Activated CD8-positive, alpha-beta memory T cell treated with anti-CD3 and anti-CD28 coated beads for 36 hours (primary cell): ENCODE measurements at regions not wholly inside any gene's neighbourhood (a gene's known extent, or its start where the extent isn't known, plus 50 kb on each side); places are given as distances from the start of the nearest gene placed in this dataset.

Source experiments
- CTCF ChIA-PET: fragments of 350-600 bp; sonication (Branson Sonifier 250); formaldehyde crosslinking; loops from one replicate; lab custom pipeline; 2021; ENCODE audit warnings: antibody characterized with exemption; lab: Charles Lee
- POLR2A ChIA-PET: fragments of 350-600 bp; sonication (Branson Sonifier 250); formaldehyde crosslinking; loops from one replicate; lab custom pipeline; 2021; ENCODE audit warnings: antibody characterized with exemption; lab: Charles Lee

DNA sequence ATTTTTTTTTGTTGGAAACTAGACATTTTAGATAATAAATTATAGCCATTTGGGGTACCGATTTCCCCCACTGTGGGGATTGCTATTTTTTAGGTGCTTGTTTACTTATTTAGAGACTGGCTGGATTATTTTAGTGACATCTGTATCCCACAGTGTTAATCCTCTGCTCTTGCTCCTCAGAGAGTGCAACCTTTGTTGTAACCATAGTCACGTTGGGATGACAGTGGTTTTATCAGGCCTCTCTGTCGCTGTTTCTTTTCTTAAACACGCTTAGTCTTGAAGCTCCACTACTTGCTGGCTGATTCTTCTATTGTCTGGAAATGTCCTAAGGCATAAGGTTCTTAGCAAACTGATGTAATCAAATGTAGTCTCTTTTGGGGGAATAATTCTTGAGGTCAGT is 451.6 kb upstream of the SEMA6D start:
- ChIA-PET POLR2A (no interaction called here), CTCF (no interaction called here)

DNA sequence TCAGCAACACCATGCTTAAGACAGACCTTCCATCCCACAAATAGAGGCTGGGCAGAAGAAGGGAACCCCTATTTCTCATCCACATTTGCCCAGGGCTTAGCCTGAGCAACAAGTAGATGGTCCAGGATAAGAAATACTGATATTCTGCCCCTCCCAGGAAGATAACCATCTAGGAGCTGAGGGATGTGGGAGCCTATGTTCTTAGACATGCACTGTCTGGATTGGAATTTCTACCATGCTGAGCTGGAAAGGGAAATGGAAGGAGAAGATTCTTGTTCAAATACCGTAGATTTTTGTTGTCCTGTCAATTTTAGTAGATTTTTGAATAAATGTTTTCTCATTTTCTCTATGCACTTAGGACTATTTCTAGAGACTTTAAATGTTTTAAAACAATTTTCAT is 450.7 kb upstream of the SEMA6D start:
- ChIA-PET CTCF (no interaction called here), POLR2A (no interaction called here)

DNA sequence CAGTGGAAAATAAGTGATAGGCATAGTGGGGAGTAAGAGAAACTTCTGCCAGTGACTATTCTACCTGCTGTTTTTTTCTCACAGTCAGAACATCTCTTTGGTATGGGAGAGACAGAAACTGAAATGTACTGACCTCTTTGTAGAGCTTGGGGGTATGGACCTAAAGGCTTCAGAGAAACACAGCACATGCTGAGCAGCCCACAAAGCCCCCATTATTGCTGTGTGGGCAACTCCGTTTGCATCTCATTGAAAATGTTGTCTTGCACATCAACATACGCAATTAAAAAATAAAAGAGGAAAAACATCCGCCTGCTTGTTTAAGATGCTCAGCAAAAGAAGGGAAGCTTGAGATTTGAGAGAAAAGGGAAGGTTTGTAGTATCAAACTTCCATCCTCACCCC is 443.4 kb upstream of the SEMA6D start:
- ChIA-PET CTCF (no interaction called here), POLR2A (no interaction called here)

DNA sequence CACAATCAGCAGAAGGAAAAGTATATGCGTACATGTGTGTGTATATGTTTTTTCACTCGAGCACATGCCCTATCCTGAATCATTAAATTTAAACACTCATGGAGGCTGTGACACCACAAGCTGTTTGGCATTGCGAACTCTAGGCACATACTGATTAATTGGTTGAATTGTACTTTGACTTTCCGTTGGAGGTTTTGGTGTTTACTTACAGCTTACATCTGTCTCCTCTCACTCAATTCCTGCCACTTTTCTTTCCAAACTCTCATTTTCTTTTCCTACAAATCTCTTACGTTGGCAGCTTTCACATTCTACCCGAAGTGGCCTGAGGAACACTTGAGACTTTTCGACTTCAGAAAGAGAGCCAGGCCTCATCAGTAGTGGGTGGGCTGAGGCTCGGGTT is 434.1 kb upstream of the SEMA6D start:
- POLR2A ChIA-PET = no interaction called here
- CTCF ChIA-PET = no interaction called here

DNA sequence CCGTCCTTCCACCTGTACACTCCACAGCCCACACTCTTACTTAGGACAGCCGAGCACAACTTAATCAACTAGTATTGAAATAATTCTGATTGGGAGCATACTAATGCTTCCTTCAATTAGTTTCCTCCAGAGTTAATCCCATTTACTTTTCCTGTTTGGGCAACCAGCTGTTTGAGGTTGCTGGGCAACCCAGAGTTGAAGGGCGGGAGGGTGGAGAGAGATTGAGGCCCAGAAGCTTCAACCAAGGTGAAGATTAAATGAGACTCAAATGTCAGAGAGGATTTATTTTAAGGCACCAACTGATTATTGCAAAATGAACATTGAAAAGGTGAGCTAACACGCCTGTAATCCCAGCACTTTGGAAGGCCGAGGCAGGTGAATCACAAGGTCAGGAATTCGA is 428.5 kb upstream of the SEMA6D start:
- ChIA-PET CTCF (no interaction called here), POLR2A (no interaction called here)

DNA sequence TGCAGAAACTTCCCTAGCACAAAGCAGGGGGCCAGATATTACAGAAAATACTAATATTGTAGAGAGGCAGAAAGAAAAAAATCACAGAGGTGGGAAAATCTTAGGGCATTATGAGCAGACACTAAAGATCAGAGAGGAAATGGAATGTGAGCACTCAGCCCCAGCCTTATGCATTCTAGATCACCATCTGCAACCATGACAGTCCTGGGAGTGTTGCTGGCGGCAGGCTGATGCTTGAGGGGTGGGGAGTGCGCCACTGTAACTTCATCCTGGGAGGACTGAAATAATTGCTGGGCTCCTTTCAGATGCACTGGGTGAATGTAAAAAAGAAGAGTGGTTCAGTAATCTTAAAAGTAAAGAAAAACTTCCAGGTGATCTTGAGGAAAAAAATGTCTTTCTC is 427.6 kb upstream of the SEMA6D start:
- POLR2A ChIA-PET = no interaction called here
- CTCF ChIA-PET = no interaction called here

DNA sequence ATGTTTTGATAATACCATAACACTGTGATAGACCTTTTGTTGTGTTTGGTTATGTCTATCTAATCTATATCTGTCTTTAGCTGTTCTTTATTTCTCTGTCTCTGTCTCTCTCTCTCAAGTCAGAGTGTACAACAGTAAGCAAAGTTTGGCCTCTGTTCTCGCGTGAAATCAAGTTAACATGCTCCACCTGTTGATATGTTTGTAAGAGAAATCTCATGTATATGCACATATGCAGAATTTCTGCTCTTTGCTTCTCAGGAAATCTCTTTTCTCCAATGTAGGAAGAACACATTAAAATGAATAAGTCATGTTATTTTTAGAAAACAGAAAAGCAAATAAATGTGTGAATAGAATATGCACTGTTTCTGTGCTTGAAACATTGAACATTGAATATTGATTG is 425.5 kb upstream of the SEMA6D start:
- CTCF ChIA-PET = no interaction called here
- POLR2A ChIA-PET = no interaction called here

DNA sequence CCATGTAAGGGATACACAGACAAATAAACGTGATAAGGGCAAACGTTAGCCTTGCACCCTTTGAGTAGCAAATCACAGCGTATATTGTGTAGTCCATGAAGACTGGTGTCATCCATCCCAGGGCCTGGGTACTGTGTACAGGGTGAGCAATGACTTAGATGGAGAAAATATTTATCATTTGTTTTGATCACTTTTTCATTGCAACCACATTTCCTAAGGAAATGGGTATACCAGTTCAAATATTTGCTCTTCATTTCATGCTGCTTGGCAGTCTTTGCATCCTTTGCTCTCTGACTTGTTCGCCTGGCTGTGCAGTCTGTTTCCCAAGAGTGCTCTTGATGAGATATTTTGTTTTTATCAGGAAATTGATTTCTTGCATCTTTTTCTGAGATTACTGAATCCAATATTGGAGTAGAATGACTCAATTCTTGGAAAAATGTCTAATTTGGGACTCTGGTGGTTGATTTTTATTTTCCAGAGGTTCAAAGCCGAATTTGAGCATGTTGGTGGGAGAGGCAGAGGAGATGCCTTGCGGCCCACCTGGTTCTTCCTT is 424.6 kb upstream of the SEMA6D start:
- ChIA-PET CTCF (no interaction called here), POLR2A (no interaction called here)

DNA sequence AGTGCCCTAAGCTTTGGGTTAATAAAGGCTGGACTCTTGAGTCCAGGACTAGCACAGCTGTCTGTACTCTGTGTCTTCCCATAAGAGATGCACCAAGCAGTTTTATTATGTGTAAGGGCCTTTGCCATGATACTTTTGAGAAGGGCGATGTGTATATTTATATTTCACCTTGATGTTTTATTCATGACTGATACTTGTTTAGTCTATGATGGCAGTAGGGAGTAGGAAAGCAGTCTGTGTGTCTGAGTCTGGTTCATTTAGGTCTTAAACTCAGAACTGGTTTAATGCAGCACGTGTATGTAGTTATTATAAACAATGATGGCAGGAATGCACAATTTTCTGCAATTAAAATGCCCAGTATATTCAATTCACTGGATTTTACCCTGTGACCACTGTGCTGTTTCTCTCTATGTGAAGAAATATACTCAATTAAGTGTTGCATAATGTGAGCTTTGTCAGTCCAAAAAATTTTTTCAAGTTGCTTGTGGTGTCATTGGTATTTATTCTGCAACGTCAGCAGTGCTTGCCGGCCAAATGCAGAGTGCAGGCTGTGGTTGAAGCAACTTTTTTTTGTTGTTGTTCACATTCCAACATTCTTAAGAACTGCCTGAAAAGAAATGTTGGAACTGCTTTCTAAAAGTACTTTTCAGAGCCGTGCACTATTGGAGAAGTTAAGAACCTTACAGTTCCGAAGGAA is 423.7 kb upstream of the SEMA6D start:
- CTCF ChIA-PET = no interaction called here
- POLR2A ChIA-PET = no interaction called here

DNA sequence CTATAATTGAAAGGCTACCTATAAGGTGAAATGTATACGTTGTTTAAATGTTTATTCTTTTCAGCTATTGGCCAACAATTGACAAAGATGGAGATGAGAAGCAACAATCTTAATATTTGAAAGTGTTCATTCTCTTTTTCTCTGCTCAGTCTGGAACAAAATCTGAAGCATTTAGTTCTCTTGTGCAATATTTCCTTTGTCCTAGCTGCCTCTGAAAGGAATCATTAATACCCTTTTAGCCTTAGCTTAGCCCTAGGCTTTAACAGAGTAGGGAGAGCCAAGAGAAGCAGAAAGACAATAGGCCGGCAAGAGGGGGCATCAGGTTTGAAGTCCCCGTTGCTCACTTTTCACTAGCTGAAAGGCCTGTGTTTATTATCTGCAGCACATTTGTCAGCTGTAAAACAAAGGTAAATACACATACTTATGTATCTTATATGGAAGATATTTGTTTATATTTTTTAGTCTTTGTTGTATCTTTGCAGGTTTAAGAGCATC is 422.5 kb upstream of the SEMA6D start:
- ChIA-PET POLR2A (no interaction called here), CTCF (no interaction called here)

DNA sequence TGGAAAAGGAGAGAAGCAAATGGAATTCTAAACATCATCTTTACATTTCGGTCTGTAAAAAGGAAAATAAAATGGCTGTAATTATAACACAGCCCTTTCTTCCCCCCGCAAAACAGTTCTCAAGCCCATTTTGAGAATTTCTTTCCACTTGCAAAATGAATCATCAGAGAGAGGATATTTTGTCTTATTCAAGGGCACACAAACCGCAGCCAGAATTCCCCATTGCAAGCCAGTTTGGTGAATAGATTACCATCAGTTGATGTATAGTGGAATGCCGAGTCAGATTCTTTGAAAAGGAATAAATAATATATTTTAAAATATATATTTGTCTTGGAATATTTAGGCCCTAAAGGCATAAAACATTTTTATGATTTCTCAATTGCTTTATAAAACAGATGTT is 420.4 kb upstream of the SEMA6D start:
- CTCF ChIA-PET = no interaction called here
- POLR2A ChIA-PET = no interaction called here

DNA sequence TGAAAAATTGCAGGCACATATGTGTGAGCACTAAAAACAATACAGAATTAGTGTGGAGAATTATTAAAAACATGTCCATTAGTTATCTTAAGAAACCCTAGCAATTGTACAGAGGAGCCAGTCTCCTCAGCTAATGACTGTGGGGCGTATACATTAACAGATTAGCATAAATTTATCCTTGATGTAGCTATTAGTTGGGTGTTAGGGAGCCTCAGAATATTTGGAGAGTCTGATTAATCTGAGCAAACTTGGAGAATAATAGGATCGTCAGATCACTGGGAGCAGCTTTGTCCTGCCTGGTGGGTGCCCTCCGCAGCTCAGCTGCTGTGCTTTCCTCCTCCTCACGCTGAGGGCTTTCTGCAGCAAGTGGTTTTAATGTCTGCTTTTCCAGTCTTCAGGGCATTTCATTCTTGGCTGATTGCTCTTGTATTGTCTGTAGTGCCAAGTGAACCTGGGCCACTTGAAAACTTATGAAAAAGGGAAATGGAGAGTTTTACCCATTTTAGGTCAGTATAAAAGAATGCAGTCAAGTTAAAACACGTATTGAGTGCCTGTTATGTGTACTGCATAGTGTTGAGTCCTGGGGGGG is 417.4 kb upstream of the SEMA6D start:
- POLR2A ChIA-PET = no interaction called here
- CTCF ChIA-PET = no interaction called here

DNA sequence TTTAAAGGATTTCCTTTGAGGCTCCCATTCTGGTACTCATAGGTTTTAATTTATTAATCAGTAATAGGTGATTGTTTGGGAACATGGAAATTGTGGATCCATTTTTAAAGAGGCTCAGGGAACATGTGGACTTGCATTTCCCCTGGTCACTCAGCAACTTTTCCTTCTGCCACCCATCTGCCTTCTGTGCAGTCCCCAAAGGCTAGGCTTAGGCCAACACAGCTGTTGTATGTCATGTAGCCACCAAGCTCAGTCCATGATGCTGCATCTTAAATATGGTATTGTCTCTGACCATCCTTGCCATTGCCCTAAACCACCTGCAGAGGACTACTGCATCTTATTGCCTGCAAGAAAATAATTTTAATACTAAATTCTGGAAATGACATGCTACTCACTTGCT is 416.7 kb upstream of the SEMA6D start:
- CTCF ChIA-PET = no interaction called here
- POLR2A ChIA-PET = no interaction called here

DNA sequence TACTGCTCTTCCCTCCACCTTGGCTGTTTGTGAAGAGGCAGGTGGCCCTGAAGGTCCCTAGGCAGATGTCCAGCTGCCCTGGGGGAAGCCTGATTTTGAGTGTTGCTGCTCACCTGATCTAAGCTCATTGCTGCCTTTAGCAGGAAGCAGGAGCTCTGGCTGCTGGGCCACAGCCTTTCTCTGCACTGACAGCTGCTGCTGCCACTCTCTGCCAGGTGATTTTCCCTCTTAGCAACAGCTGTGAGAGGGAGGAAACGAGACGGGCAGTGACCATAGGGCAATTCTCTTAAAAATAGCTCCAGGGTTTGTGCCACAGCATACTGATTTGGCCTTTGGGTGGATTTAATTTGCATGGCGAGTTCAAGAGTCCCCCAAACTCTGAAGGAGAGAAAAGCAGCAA is 415.8 kb upstream of the SEMA6D start:
- ChIA-PET POLR2A (no interaction called here), CTCF (no interaction called here)

DNA sequence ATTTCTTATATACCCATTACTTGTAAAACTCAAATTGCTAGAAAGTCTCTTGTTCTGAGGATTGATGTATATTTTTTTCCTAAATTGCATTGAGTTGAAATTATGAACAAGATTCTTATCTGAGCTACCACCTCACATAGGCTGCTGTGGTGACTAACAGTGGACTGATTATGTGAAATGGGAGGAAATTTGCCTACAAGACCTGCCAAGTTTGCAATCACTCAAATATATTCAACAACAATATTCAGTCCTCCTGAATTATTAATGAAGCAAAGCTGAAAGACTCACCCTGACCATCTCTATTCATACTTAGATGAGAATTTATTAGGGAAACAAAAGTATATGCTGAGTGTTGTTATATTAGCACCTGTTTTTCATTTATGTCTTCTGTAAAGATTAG is 412.6 kb upstream of the SEMA6D start:
- CTCF ChIA-PET = no interaction called here
- POLR2A ChIA-PET = no interaction called here

DNA sequence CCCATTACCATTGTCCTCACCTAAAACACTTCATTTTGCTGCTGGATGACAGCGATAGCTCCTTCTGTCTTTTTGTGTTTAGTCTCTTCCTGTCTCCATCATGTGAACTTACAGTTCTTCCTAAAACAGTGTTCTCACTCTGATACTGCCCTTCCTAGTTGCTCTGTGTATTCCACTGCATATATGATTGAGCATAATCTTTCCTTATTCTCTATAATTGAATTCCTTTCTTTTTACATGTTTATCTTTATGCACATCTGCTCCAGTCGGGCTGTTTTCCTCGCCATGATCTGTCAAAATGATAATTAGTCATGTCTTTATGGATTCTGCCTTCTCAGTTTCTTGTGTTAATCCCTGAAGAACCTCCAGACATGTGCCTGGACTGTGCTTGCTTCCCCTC is 405.1 kb upstream of the SEMA6D start:
- POLR2A ChIA-PET = no interaction called here
- CTCF ChIA-PET = no interaction called here

DNA sequence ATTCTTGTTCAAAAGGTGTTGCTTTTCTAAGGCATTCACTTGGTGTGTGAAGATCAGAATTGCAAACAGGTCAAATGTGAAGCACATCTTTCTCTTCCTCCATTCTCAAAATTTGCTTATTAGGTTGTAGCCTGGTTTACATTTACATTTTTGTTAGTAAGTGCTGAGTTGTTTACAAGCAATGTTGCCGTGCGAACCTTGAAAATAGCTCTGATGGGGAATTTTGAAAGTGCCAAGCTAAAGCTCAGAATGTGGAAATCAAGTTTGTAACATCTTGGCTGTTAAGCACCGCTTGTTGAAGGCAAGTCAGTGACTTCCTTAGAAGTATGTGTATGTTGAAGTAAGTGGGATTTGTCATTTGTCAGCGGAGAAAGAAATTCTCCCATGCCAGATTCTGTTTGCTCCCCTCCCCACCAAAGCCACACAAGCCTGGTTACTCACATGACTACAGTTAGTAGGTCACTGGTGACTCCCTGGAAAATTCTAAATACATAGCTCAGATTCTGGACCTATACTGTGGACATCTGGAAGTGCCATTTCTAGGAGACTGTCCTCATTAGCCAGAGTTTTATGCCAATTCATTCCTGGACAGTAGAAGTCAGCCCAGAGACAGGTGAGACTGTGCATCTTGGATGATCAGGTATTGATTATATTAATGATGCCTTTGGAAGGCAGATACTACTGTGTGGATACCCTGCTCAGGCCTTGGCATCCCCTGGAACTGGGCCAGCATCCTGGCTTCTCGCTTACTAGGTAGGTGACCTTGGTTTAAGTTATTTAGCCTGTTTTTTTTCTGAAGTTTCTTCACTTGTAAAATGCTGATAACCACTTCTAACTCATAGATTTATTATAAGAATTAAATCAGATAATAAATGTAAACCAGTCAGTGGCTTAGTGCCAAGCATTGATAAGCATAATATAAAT is 390.6 kb upstream of the SEMA6D start:
- CTCF ChIA-PET = no interaction called here
- POLR2A ChIA-PET = no interaction called here

DNA sequence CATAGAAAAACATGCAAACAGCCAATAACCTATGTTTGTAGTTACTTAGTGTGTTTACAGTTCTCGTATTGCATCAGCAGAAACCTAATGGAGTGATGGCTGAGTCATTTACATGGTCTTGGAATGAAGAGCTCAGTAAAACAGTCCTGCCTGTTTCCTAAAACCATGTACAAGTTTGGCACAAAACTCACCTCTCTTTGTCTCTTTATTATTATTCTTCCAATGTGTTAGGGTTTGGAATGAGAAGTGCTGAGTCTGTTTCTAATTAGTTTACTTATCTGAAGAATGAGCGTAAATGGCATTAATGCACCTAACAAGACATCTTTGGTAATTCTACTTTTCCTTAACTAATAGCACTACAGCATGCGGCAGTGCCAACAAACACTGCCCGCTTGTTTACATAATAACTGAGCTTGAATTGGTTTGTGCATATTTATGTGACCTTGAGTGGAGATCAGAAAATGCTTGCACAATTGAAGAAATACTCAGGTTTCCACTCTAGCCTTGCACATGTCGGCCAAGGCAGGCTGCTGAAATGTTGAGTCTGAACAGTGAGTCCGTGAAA is 385.4 kb upstream of the SEMA6D start:
- CTCF ChIA-PET = no interaction called here
- POLR2A ChIA-PET = no interaction called here

DNA sequence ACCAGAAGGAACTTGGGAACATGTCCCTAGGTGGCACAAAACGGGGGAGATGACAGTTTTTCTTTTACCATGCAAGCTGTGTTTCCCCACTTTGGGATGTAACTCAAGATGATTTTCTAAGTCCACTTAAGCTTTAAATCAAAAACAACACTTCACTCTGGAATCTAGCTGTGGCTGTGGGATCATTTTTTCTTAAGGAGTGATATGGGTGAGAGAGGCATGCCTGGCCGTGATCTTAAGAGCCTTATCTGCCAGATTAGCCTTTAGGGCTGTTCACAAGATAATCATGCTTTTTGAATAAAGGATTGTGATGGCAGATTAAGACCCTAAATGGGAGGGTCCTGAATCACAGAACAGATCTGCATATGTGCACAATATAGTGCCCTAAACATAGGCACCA is 384.8 kb upstream of the SEMA6D start:
- CTCF ChIA-PET = no interaction called here
- POLR2A ChIA-PET = no interaction called here

DNA sequence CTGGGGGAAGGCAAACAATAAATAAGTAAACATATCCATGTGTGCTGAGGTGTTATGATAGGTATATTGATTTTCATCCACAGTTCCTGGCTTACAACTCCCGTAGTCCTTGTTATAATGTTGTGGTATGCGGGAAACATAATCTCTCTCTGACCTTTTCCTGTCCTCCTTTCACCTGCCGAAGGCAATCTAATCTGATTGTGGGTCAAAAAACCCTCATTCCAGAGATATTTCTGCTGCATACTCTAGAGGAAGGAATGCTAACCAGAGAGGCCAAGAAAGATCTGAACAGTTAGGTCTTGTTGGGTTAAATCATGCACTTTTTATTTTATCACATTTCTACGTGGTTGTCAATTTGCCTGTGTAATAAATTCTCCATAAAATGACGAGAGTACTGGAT is 383.6 kb upstream of the SEMA6D start:
- POLR2A ChIA-PET = no interaction called here
- CTCF ChIA-PET = no interaction called here
